ENCODE measurements at regions not wholly inside any gene's neighbourhood (a gene's known extent, or its start where the extent isn't known, plus 50 kb on each side); places are given as distances from the start of the nearest gene placed in this dataset.
A peak's percentile ranks its signal among the peaks of the same experiment; 100 is the strongest.

DNA sequence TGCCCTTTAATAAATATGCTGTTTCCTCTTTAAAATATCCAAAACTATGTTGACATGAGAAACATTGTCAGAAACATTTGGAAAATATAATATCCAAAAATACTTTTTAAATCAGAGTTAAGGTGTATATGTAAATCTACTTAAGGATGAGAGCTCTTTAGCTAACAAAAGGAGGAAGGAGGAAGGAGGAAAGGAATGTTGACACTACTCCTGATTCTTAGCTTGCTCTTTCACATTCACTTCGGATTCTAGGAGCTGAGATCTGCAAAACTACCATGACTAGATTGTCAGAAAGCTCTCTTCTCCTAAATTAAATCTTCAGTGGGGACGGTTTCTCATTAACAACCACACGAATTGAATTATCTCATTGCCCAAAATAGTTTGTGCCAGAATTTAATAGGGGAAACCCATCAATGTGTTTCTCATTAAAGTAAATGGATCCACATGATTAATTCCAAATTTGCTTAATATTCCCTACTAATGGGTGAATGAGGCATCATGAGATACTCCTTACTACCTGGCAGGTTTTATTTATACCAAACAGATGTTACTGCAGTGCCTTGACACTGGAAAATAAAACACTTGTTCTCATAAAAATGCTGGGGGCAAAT is 509.1 kb downstream of the MBD2 start:
- no peak for DNase-seq (ENCODE audit: extremely low read depth, low read depth)
- TF ChIP-seq, protein P1, sequence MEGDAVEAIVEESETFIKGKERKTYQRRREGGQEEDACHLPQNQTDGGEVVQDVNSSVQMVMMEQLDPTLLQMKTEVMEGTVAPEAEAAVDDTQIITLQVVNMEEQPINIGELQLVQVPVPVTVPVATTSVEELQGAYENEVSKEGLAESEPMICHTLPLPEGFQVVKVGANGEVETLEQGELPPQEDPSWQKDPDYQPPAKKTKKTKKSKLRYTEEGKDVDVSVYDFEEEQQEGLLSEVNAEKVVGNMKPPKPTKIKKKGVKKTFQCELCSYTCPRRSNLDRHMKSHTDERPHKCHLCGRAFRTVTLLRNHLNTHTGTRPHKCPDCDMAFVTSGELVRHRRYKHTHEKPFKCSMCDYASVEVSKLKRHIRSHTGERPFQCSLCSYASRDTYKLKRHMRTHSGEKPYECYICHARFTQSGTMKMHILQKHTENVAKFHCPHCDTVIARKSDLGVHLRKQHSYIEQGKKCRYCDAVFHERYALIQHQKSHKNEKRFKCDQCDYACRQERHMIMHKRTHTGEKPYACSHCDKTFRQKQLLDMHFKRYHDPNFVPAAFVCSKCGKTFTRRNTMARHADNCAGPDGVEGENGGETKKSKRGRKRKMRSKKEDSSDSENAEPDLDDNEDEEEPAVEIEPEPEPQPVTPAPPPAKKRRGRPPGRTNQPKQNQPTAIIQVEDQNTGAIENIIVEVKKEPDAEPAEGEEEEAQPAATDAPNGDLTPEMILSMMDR (IDR thresholded peaks at IDR 0.05; ENCODE audit: low read depth, low read length) = no peak

DNA sequence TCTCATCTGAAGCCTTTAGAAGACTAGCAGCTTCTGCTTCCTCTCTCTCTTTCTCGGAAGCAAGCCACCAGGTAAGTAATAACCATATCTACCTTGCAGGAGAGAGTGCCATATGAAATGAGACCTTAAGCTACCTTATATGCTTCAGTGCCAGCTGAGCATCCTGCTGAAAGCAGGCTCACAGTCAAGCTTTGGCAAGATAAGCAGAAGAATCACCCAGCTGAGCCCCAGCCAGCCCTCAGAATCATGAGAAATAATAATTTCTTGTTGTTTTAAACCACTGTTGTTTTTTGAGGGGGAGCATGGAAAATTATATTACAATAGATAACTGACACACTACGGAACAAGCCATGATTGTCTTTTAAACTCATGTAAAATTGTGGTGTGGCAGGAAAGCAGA is 514.4 kb downstream of the MBD2 start:
- no peak for DNase-seq (ENCODE audit: extremely low read depth, low read depth)
- TF ChIP-seq, protein P1 (IDR thresholded peaks at IDR 0.05; ENCODE audit: low read depth, low read length) = no peak

DNA sequence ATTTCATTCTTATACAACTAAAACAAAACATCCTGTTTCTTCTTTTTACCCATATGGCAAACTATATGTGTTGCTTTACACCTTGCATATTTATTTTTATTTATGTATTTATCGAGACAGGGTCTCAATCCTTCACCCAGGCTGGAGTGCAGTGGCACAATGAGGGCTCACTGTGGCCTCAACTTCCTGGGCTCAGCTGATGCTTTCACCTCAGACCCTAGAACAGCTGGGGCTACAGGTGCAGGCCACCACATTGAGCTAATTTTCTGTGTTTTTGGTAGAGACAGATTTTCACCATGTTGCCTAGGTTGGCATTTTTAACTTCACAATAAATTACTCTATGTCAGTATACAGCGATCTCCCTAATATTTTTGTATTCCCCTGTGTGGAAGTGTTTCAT is 522.0 kb downstream of the MBD2 start:
- DNase-seq (ENCODE audit: extremely low read depth, low read depth) = no peak
- TF ChIP-seq, protein P1 (IDR thresholded peaks at IDR 0.05; ENCODE audit: low read depth, low read length) = no peak

DNA sequence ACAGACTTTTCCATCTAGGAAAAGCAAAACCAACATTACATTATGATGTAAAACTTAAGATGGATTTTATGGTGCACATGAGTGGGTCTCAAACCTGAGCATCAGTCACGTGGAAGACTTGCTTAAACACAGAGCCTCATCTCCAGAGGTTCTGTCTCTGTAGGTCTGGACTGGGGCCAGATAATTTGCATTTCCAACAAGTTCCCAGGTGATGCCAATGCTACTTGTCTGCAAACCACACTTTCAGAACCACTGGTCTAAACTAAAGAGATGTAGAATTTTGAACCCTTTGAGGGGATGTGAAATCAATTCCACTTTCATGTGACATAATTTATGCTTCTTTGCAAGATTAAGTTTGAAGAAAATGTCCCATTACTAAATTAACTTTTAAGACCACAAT is 522.8 kb downstream of the MBD2 start:
- DNase-seq (ENCODE audit: extremely low read depth, low read depth) = no peak
- TF ChIP-seq, protein P1 (IDR thresholded peaks at IDR 0.05; ENCODE audit: low read depth, low read length) = no peak

DNA sequence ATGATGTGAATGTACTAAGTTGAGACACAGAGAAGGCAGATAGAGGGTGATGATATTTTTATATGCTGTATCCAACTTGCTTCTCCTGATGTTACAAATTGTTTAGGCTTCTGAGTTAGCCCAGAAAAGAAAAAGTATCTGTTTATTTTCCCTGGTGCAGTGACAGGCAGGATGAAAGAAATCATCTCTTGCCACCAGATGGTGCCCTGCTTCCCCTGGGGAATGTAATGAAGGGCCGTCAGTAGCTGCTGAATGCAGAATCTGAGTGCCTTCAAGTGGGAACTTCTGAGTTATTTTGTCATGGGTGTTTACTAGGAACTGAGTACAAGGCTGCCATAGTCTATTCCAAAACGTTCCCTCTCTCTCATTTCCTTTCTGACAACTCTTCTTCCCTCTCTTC is 525.6 kb downstream of the MBD2 start:
- peak; percentile 5 for DNase-seq (ENCODE audit: extremely low read depth, low read depth)
- TF ChIP-seq, protein P1 (IDR thresholded peaks at IDR 0.05; ENCODE audit: low read depth, low read length) = peak; percentile 68

DNA sequence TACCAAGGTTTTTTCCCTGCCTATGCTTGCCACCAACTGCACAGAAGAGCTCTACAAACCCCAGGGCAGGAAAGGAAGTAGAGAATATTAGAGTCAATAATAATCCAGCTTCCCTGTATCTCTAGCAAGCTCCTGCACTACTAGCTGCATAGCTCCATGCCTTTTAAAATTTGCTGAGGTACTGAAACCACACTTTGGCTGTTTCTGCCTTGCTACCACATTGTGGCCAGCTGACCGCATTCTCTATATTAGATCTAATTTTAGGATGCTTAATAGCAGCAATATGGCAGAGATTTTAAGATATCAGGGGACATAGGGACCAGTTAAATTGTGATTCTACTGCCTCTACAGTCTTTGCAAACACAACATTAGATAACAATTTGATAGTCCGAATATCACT is 534.6 kb downstream of the MBD2 start:
- DNase-seq (ENCODE audit: extremely low read depth, low read depth) = no peak
- TF ChIP-seq, protein P1 (IDR thresholded peaks at IDR 0.05; ENCODE audit: low read depth, low read length) = no peak

DNA sequence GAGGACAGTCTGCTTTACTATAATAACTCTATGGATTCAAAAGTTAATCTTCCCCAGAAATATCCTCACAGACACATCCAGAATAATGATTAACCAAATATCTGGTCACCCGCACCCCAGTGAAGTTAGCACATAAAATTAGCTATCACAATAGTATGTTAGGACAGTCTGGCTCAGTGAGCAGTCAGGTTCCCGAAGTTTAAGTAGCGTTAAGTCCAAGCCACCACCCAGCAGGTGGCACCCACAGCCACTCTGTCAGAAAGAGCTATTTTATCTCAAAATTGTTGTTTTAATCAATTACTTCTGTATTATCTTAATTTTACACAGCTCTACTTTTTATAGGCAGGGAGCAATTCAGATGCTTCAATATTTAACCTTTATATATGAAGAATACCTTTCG is 537.5 kb downstream of the MBD2 start:
- TF ChIP-seq, protein P1 (IDR thresholded peaks at IDR 0.05; ENCODE audit: low read depth, low read length) = peak; percentile 13
- DNase-seq (ENCODE audit: extremely low read depth, low read depth) = no peak

All from AG09319 (cell line).